ENCODE measurements at regions not wholly inside any gene's neighbourhood (a gene's known extent, or its start where the extent isn't known, plus 50 kb on each side); places are given as distances from the start of the nearest gene placed in this dataset.

- Mint-ChIP-seq H3K4me3 (no peak overlapping the region), H3K9me3 (no peaks in the 10 kb centered on the region), H3K4me1 (ENCODE audit: low read depth) (no peaks in the 10 kb centered on the region), H3K27ac (no peak overlapping the region), H3K36me3 (ENCODE audit: low read depth) (no peaks in the 10 kb centered on the region), H3K27me3 (no peaks in the 10 kb centered on the region)
- intact Hi-C loops (cut with micrococcal nuclease): no loop called here
These were observed 152.4 kb upstream of the PDE5A start for GRCh38 chr4:119781044-119781443.

GRCh38 chr4:119774840-119775239 lies 146.2 kb upstream of the PDE5A start:
- H3K27ac Mint-ChIP-seq: no peak overlapping the region
- H3K4me3 Mint-ChIP-seq: no peak overlapping the region
- no peaks in the 10 kb centered on the region for H3K9me3 Mint-ChIP-seq
- H3K36me3 Mint-ChIP-seq (ENCODE audit: low read depth): no peaks in the 10 kb centered on the region
- H3K27me3 Mint-ChIP-seq: no peaks in the 10 kb centered on the region
- no peaks in the 10 kb centered on the region for H3K4me1 Mint-ChIP-seq (ENCODE audit: low read depth)
- intact Hi-C loops (cut with micrococcal nuclease): no loop called here

GRCh38 chr4:119765951-119766350 lies 137.3 kb upstream of the PDE5A start:
- Mint-ChIP-seq H3K27ac (no peak overlapping the region), H3K4me1 (ENCODE audit: low read depth) (no peaks in the 10 kb centered on the region), H3K27me3 (no peaks in the 10 kb centered on the region), H3K9me3 (no peaks in the 10 kb centered on the region), H3K36me3 (ENCODE audit: low read depth) (no peaks in the 10 kb centered on the region), H3K4me3 (no peak overlapping the region)
- intact Hi-C loops (cut with micrococcal nuclease): no loop called here

- Mint-ChIP-seq H3K4me3 (no peak overlapping the region), H3K27me3 (no peaks in the 10 kb centered on the region), H3K4me1 (ENCODE audit: low read depth) (no peaks in the 10 kb centered on the region), H3K27ac (no peak overlapping the region), H3K36me3 (ENCODE audit: low read depth) (no peaks in the 10 kb centered on the region), H3K9me3 (no peaks in the 10 kb centered on the region)
- intact Hi-C loops (cut with micrococcal nuclease): no loop called here
These were observed 136.9 kb upstream of the PDE5A start for GRCh38 chr4:119765469-119765868.

- Mint-ChIP-seq H3K27me3 (no peaks in the 10 kb centered on the region), H3K27ac (no peak overlapping the region), H3K4me3 (no peak overlapping the region), H3K4me1 (ENCODE audit: low read depth) (no peaks in the 10 kb centered on the region), H3K9me3 (no peaks in the 10 kb centered on the region), H3K36me3 (ENCODE audit: low read depth) (no peaks in the 10 kb centered on the region)
- intact Hi-C loops (cut with micrococcal nuclease): no loop called here
These were observed 134.8 kb upstream of the PDE5A start for GRCh38 chr4:119763386-119763785.

GRCh38 chr4:119755599-119755998 lies 127.0 kb upstream of the PDE5A start:
- no peaks in the 10 kb centered on the region for H3K36me3 Mint-ChIP-seq (ENCODE audit: low read depth)

GRCh38 chr4:119752936-119753335 lies 124.3 kb upstream of the PDE5A start:
- intact Hi-C loops (cut with micrococcal nuclease): no loop called here
- Mint-ChIP-seq H3K9me3 (no peaks in the 10 kb centered on the region), H3K36me3 (ENCODE audit: low read depth) (no peaks in the 10 kb centered on the region), H3K27me3 (no peaks in the 10 kb centered on the region), H3K4me1 (ENCODE audit: low read depth) (no peaks in the 10 kb centered on the region), H3K27ac (no peak overlapping the region), H3K4me3 (no peak overlapping the region)

More at GRCh38 chr4:119755599-119755998, 127.0 kb upstream of the PDE5A start:
- Mint-ChIP-seq H3K4me1 (ENCODE audit: low read depth) (no peaks in the 10 kb centered on the region), H3K4me3 (no peak overlapping the region), H3K9me3 (no peaks in the 10 kb centered on the region), H3K27me3 (no peaks in the 10 kb centered on the region), H3K27ac (no peak overlapping the region)
- intact Hi-C loops (cut with micrococcal nuclease): no loop called here

- Mint-ChIP-seq H3K27ac (no peak overlapping the region), H3K4me1 (ENCODE audit: low read depth) (no peaks in the 10 kb centered on the region), H3K36me3 (ENCODE audit: low read depth) (no peaks in the 10 kb centered on the region), H3K9me3 (no peaks in the 10 kb centered on the region), H3K4me3 (no peak overlapping the region), H3K27me3 (no peaks in the 10 kb centered on the region)
- intact Hi-C loops (cut with micrococcal nuclease): no loop called here
These were observed 122.2 kb upstream of the PDE5A start for GRCh38 chr4:119750771-119751170.

- H3K4me1 Mint-ChIP-seq (ENCODE audit: low read depth): no peaks in the 10 kb centered on the region
- no peaks in the 10 kb centered on the region for H3K9me3 Mint-ChIP-seq
- no peaks in the 10 kb centered on the region for H3K36me3 Mint-ChIP-seq (ENCODE audit: low read depth)
- H3K4me3 Mint-ChIP-seq: no peak overlapping the region
- intact Hi-C loops (cut with micrococcal nuclease): no loop called here
- H3K27me3 Mint-ChIP-seq: no peaks in the 10 kb centered on the region
- H3K27ac Mint-ChIP-seq: no peak overlapping the region
These were observed 121.4 kb upstream of the PDE5A start for GRCh38 chr4:119750048-119750447.

- intact Hi-C loops (cut with micrococcal nuclease): no loop called here
- no peaks in the 10 kb centered on the region for H3K4me1 Mint-ChIP-seq (ENCODE audit: low read depth)
- no peaks in the 10 kb centered on the region for H3K9me3 Mint-ChIP-seq
- no peaks in the 10 kb centered on the region for H3K27me3 Mint-ChIP-seq
- no peak overlapping the region for H3K27ac Mint-ChIP-seq
- H3K4me3 Mint-ChIP-seq: no peak overlapping the region
- H3K36me3 Mint-ChIP-seq (ENCODE audit: low read depth): no peaks in the 10 kb centered on the region
These were observed 120.2 kb upstream of the PDE5A start for GRCh38 chr4:119748853-119749252.

GRCh38 chr4:119746951-119747350 lies 118.3 kb upstream of the PDE5A start:
- Mint-ChIP-seq H3K36me3 (ENCODE audit: low read depth) (no peaks in the 10 kb centered on the region), H3K4me3 (no peak overlapping the region), H3K27me3 (no peaks in the 10 kb centered on the region), H3K4me1 (ENCODE audit: low read depth) (no peaks in the 10 kb centered on the region), H3K9me3 (no peaks in the 10 kb centered on the region), H3K27ac (no peak overlapping the region)
- intact Hi-C loops (cut with micrococcal nuclease): no loop called here

GRCh38 chr4:119745351-119745750 lies 116.7 kb upstream of the PDE5A start:
- H3K36me3 Mint-ChIP-seq (ENCODE audit: low read depth): no peaks in the 10 kb centered on the region
- no peaks in the 10 kb centered on the region for H3K27me3 Mint-ChIP-seq
- no peak overlapping the region for H3K4me3 Mint-ChIP-seq
- no peaks in the 10 kb centered on the region for H3K9me3 Mint-ChIP-seq
- no peak overlapping the region for H3K27ac Mint-ChIP-seq
- no peaks in the 10 kb centered on the region for H3K4me1 Mint-ChIP-seq (ENCODE audit: low read depth)
- intact Hi-C loops (cut with micrococcal nuclease): no loop called here

GRCh38 chr4:119744580-119744979 lies 116.0 kb upstream of the PDE5A start:
- intact Hi-C loops (cut with micrococcal nuclease): no loop called here
- no peaks in the 10 kb centered on the region for H3K9me3 Mint-ChIP-seq

GRCh38 chr4:119743644-119744043 lies 115.0 kb upstream of the PDE5A start:
- H3K27me3 Mint-ChIP-seq: no peaks in the 10 kb centered on the region
- H3K36me3 Mint-ChIP-seq (ENCODE audit: low read depth): no peaks in the 10 kb centered on the region
- no peaks in the 10 kb centered on the region for H3K9me3 Mint-ChIP-seq
- no peak overlapping the region for H3K4me3 Mint-ChIP-seq
- no peaks in the 10 kb centered on the region for H3K4me1 Mint-ChIP-seq (ENCODE audit: low read depth)
- no peak overlapping the region for H3K27ac Mint-ChIP-seq
- intact Hi-C loops (cut with micrococcal nuclease): no loop called here

More at GRCh38 chr4:119744580-119744979, 116.0 kb upstream of the PDE5A start:
- Mint-ChIP-seq H3K4me1 (ENCODE audit: low read depth) (no peaks in the 10 kb centered on the region), H3K36me3 (ENCODE audit: low read depth) (no peaks in the 10 kb centered on the region), H3K4me3 (no peak overlapping the region), H3K27ac (no peak overlapping the region), H3K27me3 (no peaks in the 10 kb centered on the region)

- H3K4me3 Mint-ChIP-seq: no peak overlapping the region
- H3K27me3 Mint-ChIP-seq: no peaks in the 10 kb centered on the region
- no peaks in the 10 kb centered on the region for H3K9me3 Mint-ChIP-seq
- H3K27ac Mint-ChIP-seq: no peak overlapping the region
- intact Hi-C loops (cut with micrococcal nuclease): no loop called here
- H3K4me1 Mint-ChIP-seq (ENCODE audit: low read depth): no peaks in the 10 kb centered on the region
- no peaks in the 10 kb centered on the region for H3K36me3 Mint-ChIP-seq (ENCODE audit: low read depth)
These were observed 111.2 kb upstream of the PDE5A start for GRCh38 chr4:119739796-119740195.

Measured in dendritic cell treated with granulocyte-macrophage colony-stimulating factor and Interleukin-4, amounts not matched to agents 40 ng/mL and 50 ng/mL, for 4 days (primary cell).